Fibroblast of skin of back (primary cell): ENCODE measurements at regions not wholly inside any gene's neighbourhood (a gene's known extent, or its start where the extent isn't known, plus 50 kb on each side); places are given as distances from the start of the nearest gene placed in this dataset.
"Not testable (repeated sequence)": the region's sequence is repeated elsewhere in the genome, so short reads cannot be mapped to it uniquely, and the experiment has no call there.

Source experiments
- DNase-seq: peaks from one replicate; pipeline ENCODE4 v3.0.0-alpha.2; 2013

GRCh38 chr5:17365811-17366138, 132.3 kb upstream of the TAF11L2 start:
- DNase-seq, result no peak

- DNase-seq, result no peak
These were observed 130.7 kb upstream of the TAF11L2 start for GRCh38 chr5:17367256-17367840.

- no peak for DNase-seq
These were observed 127.4 kb upstream of the TAF11L2 start for GRCh38 chr5:17370651-17371050.

- no peak for DNase-seq
These were observed 124.6 kb upstream of the TAF11L2 start for GRCh38 chr5:17373406-17373805.

GRCh38 chr5:17373814-17374556, 124.0 kb upstream of the TAF11L2 start:
- peak; percentile 37 for DNase-seq

- no peak for DNase-seq
These were observed 122.9 kb upstream of the TAF11L2 start for GRCh38 chr5:17374973-17375742.

GRCh38 chr5:17375886-17376285, 122.1 kb upstream of the TAF11L2 start:
- DNase-seq, result not testable (repeated sequence)

- peak; percentile 59 for DNase-seq
These were observed 119.6 kb upstream of the TAF11L2 start for GRCh38 chr5:17378346-17378997.

- DNase-seq, result peak; percentile 38
These were observed 118.7 kb upstream of the TAF11L2 start for GRCh38 chr5:17379100-17379951.

- no peak for DNase-seq
These were observed 116.1 kb upstream of the TAF11L2 start for GRCh38 chr5:17381932-17382331.

GRCh38 chr5:17383526-17383925, 114.5 kb upstream of the TAF11L2 start:
- no peak for DNase-seq

- DNase-seq, result no peak
These were observed 113.8 kb upstream of the TAF11L2 start for GRCh38 chr5:17384181-17384580.

GRCh38 chr5:17388717-17389116, 109.3 kb upstream of the TAF11L2 start:
- no peak for DNase-seq

GRCh38 chr5:17394086-17394485, 103.9 kb upstream of the TAF11L2 start:
- no peak for DNase-seq

GRCh38 chr5:17395106-17395880, 102.7 kb upstream of the TAF11L2 start:
- no peak for DNase-seq

GRCh38 chr5:17396247-17396646, 101.8 kb upstream of the TAF11L2 start:
- DNase-seq, result no peak

- DNase-seq, result peak; percentile 92
These were observed 99.6 kb upstream of the TAF11L2 start for GRCh38 chr5:17398431-17398830.

GRCh38 chr5:17398866-17399835, 98.9 kb upstream of the TAF11L2 start:
- DNase-seq, result no peak

- no peak for DNase-seq
These were observed 98.1 kb upstream of the TAF11L2 start for GRCh38 chr5:17399931-17400330.
